Hepatocyte (in vitro differentiated cells): ENCODE measurements at regions not wholly inside any gene's neighbourhood (a gene's known extent, or its start where the extent isn't known, plus 50 kb on each side); places are given as distances from the start of the nearest gene placed in this dataset.

ENCODE experiments used
- DNase-seq: peaks from one replicate; pipeline ENCODE4 v3.0.0-alpha.2; 2016; ENCODE audit warnings: low spot score
- H2AFZ ChIP-seq: fragments of 200-600 bp; sonication (generic); 2 replicates; pipeline ENCODE4 v1.6.0; 2016; ENCODE audit warnings: antibody characterized with exemption, mild to moderate bottlenecking
- H3K27ac ChIP-seq: fragments of 200-600 bp; sonication (generic); 2 replicates; pipeline ENCODE4 v1.5.1; 2016; ENCODE audit warnings: mild to moderate bottlenecking
- H3K27me3 ChIP-seq: fragments of 200-600 bp; sonication (generic); 2 replicates; pipeline ENCODE4 v1.6.1; 2016
- H3K36me3 ChIP-seq: fragments of 200-600 bp; sonication (generic); replicated peaks from 2 replicates; pipeline ENCODE4 v1.5.1; 2016; ENCODE audit warnings: low read depth; ENCODE audit not compliant: insufficient read depth
- H3K4me1 ChIP-seq: fragments of 200-600 bp; sonication (generic); 2 replicates; pipeline ENCODE4 v1.5.1; 2016; ENCODE audit warnings: mild to moderate bottlenecking, moderate library complexity; ENCODE audit not compliant: insufficient read depth
- H3K4me2 ChIP-seq: fragments of 200-600 bp; sonication (generic); 2 replicates; pipeline ENCODE4 v1.6.0; 2016
- H3K4me3 ChIP-seq: fragments of 200-600 bp; sonication (generic); 2 replicates; pipeline ENCODE4 v1.5.1; 2016; ENCODE audit warnings: mild to moderate bottlenecking
- H3K79me2 ChIP-seq: fragments of 200-600 bp; sonication (generic); 2 replicates; pipeline ENCODE4 v1.6.0; 2017; ENCODE audit warnings: mild to moderate bottlenecking
- H3K9me2 ChIP-seq: fragments of 200-600 bp; sonication (generic); replicated peaks from 2 replicates; pipeline ENCODE4 v1.6.0; 2017; ENCODE audit warnings: mild to moderate bottlenecking; ENCODE audit not compliant: insufficient read depth
- H3K9me3 ChIP-seq: fragments of 200-600 bp; sonication (generic); 2 replicates; pipeline ENCODE4 v1.5.1; 2016; ENCODE audit warnings: low read depth, mild to moderate bottlenecking
- H4K20me1 ChIP-seq: fragments of 200-600 bp; sonication (generic); 2 replicates; pipeline ENCODE4 v1.6.0; 2016; ENCODE audit warnings: mild to moderate bottlenecking; ENCODE audit not compliant: insufficient read depth, poor library complexity, severe bottlenecking
- EZH2 ChIP-seq: fragments of 200-600 bp; sonication (generic); IDR thresholded peaks from 2 replicates; pipeline ENCODE4 v1.6.1; 2016; ENCODE audit warnings: antibody characterized with exemption, mild to moderate bottlenecking, borderline replicate concordance
- EZH2phosphoT487 ChIP-seq: fragments of 200-600 bp; sonication (generic); IDR thresholded peaks from one replicate; pipeline ENCODE4 v1.6.1; 2018; ENCODE audit warnings: antibody characterized with exemption, mild to moderate bottlenecking, low read depth, moderate library complexity; ENCODE audit not compliant: unreplicated experiment, severe bottlenecking
- WGBS: methylation state at CpG from one replicate; pipeline ENCODE4 v1.1.6; 2016; ENCODE audit warnings: low lambda C conversion rate; ENCODE audit errors: missing lambda C conversion rate; 5-methylcytosine and 5-hydroxymethylcytosine counted together
- TF ChIP-seq, protein P1 (sequence below): fragments of 200-600 bp; sonication (generic); IDR thresholded peaks from 2 replicates; pipeline ENCODE4 v1.5.1; 2016; ENCODE audit warnings: antibody characterized with exemption, mild to moderate bottlenecking; ENCODE audit not compliant: poor library complexity

DNA sequence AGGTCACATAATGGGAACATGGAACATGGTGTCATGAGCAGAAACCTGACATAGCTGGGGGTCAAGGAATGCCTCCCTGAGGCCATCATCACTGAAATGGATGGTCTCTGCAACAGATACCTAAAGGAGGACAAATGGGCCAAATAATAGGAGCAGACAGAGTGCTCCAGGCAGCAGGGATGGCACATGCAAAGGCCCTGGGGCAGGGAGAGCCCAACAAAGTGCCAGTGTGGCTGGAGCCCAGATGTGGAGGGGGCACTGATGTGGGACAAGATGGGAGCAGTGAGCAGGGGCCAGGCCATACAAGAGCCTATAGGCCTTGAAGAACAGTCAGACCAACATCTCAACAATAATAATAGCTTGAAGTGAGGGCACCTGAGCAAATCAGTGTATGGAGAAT, 497.8 kb downstream of the MN1 start:
- TF ChIP-seq EZH2, result no peak
- TF ChIP-seq, protein P1, sequence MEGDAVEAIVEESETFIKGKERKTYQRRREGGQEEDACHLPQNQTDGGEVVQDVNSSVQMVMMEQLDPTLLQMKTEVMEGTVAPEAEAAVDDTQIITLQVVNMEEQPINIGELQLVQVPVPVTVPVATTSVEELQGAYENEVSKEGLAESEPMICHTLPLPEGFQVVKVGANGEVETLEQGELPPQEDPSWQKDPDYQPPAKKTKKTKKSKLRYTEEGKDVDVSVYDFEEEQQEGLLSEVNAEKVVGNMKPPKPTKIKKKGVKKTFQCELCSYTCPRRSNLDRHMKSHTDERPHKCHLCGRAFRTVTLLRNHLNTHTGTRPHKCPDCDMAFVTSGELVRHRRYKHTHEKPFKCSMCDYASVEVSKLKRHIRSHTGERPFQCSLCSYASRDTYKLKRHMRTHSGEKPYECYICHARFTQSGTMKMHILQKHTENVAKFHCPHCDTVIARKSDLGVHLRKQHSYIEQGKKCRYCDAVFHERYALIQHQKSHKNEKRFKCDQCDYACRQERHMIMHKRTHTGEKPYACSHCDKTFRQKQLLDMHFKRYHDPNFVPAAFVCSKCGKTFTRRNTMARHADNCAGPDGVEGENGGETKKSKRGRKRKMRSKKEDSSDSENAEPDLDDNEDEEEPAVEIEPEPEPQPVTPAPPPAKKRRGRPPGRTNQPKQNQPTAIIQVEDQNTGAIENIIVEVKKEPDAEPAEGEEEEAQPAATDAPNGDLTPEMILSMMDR, result no peak
- no peaks in the 10 kb centered on the region for H3K9me2 ChIP-seq
- H3K79me2 ChIP-seq, result no peaks in the 10 kb centered on the region
- H3K4me1 ChIP-seq, result no peaks in the 10 kb centered on the region
- no peaks in the 10 kb centered on the region for H3K9me3 ChIP-seq
- H3K4me2 ChIP-seq, result no peak overlapping the region
- H4K20me1 ChIP-seq, result no peaks in the 10 kb centered on the region
- H2AFZ ChIP-seq, result no peak overlapping the region
- no peaks in the 10 kb centered on the region for H3K36me3 ChIP-seq
- no peak overlapping the region for H3K4me3 ChIP-seq
- DNase-seq, result no peak
- peaks cover 11% of the 10 kb centered on the region for H3K27me3 ChIP-seq
- no peak overlapping the region for H3K27ac ChIP-seq

DNA sequence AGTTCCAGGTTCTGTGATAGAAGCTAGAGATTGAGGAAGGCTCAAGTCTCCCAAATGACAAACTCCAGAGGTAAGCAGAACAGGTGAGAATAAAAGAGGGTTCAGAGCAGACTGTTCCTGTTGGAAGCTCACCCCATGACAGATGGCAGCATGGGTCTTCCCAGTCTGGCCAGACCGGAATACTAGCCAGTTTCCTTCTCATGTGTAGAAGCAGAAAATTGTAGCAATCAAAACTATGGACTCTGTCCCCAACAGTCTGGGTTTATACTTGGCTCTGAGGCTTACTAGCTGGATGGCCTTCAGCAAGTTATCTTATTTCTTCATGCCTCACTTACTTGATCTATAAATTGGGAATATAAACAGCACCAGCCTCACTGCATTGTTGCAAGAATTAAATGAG, 494.8 kb downstream of the MN1 start:
- no peaks in the 10 kb centered on the region for H3K9me3 ChIP-seq
- H3K27ac ChIP-seq, result peak overlapping the region; percentile 35
- no peak for DNase-seq
- H3K27me3 ChIP-seq, result peaks cover 8% of the 10 kb centered on the region
- TF ChIP-seq EZH2 (no peak), EZH2phosphoT487 (no peak)
- TF ChIP-seq, protein P1, result no peak
- H3K36me3 ChIP-seq, result no peaks in the 10 kb centered on the region
- peaks cover 7% of the 10 kb centered on the region for H3K4me1 ChIP-seq
- H3K79me2 ChIP-seq, result no peaks in the 10 kb centered on the region
- 67% methylated on average over 1 of the region's 1 CpG for WGBS
- H3K4me3 ChIP-seq, result no peak overlapping the region
- H3K4me2 ChIP-seq, result no peak overlapping the region
- no peaks in the 10 kb centered on the region for H3K9me2 ChIP-seq
- no peak overlapping the region for H2AFZ ChIP-seq
- no peaks in the 10 kb centered on the region for H4K20me1 ChIP-seq

DNA sequence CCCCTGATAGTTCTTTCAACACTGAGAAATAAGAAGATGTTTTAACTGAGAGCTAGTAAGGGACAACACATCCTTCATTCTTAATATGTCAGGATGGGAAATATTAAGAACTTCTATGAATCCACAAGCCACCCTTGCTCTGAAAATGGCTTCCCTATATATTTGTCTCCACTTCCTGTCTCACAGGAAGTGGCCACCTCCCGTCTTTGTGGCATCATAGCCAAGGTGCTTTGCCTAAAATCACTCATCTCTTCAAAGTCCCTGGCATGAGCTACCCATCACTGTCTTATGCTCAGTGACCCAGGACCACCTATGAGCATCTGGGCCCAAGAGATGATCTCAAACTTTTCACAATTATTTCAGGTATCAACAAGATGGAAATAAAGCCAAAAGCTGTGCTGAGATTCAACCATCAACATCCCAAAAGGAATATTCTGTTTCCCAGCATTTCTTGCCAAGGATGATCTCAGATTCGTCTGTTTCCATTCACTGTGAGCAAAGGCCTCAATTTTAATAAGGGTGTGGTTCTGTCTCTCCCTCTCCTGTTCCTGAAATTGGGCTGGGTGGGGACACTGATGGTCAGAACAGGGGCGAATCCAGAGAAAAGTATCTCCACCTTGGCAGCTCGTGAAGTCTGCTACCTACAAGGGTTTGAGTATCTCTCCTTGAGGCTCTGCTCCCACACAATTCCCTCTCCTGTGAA, 493.9 kb downstream of the MN1 start:
- TF ChIP-seq, protein P1, result no peak
- TF ChIP-seq EZH2phosphoT487 (no peak), EZH2 (no peak)

DNA sequence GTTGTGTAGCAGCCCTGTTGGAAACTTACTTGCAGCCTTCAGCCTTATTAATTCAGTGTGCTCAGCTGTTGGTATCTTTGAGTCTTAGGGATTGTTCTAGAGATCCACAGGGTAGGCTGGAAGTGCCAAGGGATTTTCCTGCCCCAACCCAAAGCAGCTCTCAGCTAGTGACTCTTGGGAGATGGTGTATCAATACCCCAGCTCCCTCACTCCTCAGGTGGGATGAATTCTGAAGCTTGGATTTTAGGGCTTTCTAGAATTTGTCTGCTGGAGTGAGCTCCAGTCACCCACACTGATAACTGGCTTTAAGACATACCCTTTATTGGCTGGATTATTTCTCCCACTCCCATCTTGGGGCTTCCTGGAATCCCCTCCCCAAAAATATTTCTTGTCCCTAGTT, 493.0 kb downstream of the MN1 start:
- Histone ChIP-seq H3K79me2 (no peaks in the 10 kb centered on the region), H4K20me1 (no peaks in the 10 kb centered on the region), H3K4me2 (no peak overlapping the region), H3K4me1 (peaks cover 18% of the 10 kb centered on the region), H3K9me2 (no peaks in the 10 kb centered on the region), H2AFZ (no peak overlapping the region), H3K27ac (no peak overlapping the region), H3K4me3 (no peak overlapping the region), H3K9me3 (no peaks in the 10 kb centered on the region), H3K27me3 (peaks cover 9% of the 10 kb centered on the region), H3K36me3 (no peaks in the 10 kb centered on the region)
- DNase-seq, result no peak
- no peak for TF ChIP-seq EZH2phosphoT487
- TF ChIP-seq, protein P1, result no peak
- no peak for TF ChIP-seq EZH2

More for the DNA sequence above, 493.9 kb downstream of the MN1 start:
- no peak overlapping the region for H2AFZ ChIP-seq
- peak overlapping the region; percentile 35 for H3K27ac ChIP-seq
- H3K4me3 ChIP-seq, result no peak overlapping the region
- no peak overlapping the region for H3K4me2 ChIP-seq
- H3K27me3 ChIP-seq, result peaks cover 9% of the 10 kb centered on the region
- H3K79me2 ChIP-seq, result no peaks in the 10 kb centered on the region
- DNase-seq, result no peak
- no peaks in the 10 kb centered on the region for H3K36me3 ChIP-seq
- H3K9me3 ChIP-seq, result no peaks in the 10 kb centered on the region
- no peaks in the 10 kb centered on the region for H3K9me2 ChIP-seq
- H4K20me1 ChIP-seq, result no peaks in the 10 kb centered on the region
- H3K4me1 ChIP-seq, result peaks cover 12% of the 10 kb centered on the region
- 79% methylated on average over 4 of the region's 4 CpGs for WGBS
